WTC11 (cell line): ENCODE measurements at regions not wholly inside any gene's neighbourhood (a gene's known extent, or its start where the extent isn't known, plus 50 kb on each side); places are given as distances from the start of the nearest gene placed in this dataset.

Experiments used
- USF2 ChIP-seq: sonication (generic); formaldehyde crosslinking; IDR thresholded peaks from 2 replicates; pipeline ENCODE4 v1.8.1; 2023; ENCODE audit warnings: mild to moderate bottlenecking, missing genetic modification reagents, moderate library complexity
- TF ChIP-seq, protein P1 (sequence below): fragments of 200-600 bp; IDR thresholded peaks from 2 replicates; pipeline ENCODE4 v1.8.0; 2022; ENCODE audit warnings: antibody characterized with exemption

DNA sequence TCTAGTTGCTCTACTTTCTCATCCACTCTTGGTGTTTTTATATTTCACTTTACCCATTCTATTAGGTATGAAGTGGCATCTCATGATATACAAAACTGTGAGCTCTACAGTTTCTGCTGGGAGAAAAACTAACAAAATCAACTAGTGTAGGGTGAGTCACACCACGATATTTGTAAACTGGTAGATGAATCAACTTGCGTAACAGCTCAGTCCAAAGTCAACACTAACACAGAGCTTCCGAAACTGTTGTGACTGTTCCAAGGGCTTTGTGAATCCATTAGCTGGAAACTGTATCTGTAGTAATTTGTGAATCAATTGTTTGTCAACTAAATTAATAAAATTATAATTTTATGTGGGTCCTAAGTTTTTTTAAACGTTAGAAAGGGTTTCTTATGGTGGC is 119.8 kb upstream of the TSPAN5 start:
- TF ChIP-seq, protein P1, sequence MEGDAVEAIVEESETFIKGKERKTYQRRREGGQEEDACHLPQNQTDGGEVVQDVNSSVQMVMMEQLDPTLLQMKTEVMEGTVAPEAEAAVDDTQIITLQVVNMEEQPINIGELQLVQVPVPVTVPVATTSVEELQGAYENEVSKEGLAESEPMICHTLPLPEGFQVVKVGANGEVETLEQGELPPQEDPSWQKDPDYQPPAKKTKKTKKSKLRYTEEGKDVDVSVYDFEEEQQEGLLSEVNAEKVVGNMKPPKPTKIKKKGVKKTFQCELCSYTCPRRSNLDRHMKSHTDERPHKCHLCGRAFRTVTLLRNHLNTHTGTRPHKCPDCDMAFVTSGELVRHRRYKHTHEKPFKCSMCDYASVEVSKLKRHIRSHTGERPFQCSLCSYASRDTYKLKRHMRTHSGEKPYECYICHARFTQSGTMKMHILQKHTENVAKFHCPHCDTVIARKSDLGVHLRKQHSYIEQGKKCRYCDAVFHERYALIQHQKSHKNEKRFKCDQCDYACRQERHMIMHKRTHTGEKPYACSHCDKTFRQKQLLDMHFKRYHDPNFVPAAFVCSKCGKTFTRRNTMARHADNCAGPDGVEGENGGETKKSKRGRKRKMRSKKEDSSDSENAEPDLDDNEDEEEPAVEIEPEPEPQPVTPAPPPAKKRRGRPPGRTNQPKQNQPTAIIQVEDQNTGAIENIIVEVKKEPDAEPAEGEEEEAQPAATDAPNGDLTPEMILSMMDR, result no peak
- TF ChIP-seq USF2 (CRISPR knock-in tag), result no peak
